Brain pericyte (primary cell): ENCODE measurements at regions not wholly inside any gene's neighbourhood (a gene's known extent, or its start where the extent isn't known, plus 50 kb on each side); places are given as distances from the start of the nearest gene placed in this dataset.
"Not testable (repeated sequence)": the region's sequence is repeated elsewhere in the genome, so short reads cannot be mapped to it uniquely, and the experiment has no call there.

Experiments used
- DNase-seq: peaks from one replicate; pipeline ENCODE4 v3.0.0-alpha.2; 2012; ENCODE audit warnings: low read depth, low spot score

DNA sequence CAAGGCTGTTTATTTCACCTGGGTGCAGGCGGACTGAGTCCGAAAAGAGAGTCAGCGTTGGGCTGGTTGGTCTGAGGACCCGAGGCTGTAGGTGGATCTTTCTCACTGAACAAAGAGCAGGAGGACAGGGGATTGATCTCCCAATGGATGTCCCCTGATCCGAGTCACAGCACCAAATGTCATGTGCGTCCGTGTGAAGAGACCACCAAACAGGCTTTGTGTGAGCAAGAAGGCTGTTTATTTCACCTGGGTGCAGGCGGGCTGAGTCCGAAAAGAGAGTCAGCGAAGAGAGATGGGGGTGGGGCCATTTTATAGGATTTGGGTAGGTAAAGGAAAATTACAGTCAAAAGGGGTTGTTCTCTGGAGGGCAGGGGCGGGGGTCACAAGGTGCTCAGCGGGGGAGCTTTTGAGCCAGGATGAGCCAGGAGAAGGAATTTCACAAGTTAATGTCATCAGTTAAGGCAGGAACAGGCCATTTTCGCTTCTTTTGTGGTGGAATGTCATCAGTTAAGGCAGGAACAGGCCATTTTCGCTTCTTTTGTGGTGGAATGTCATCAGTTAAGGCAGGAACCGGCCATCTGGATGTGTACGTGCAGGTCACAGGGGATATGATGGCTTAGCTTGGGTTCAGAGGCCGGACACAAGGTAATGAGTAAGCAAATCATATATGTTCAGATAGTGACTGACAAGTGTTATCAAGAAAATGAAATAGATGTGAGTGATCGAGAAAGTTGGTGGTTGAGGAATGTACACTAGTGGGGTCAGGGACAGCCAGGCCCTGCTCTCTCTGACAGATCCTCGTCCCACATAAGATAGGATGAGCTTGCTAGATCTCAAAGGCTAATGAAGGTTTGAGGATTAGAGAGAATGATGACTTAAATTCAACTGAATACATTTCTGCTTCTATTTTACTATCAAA lies 760.0 kb downstream of the KCNT2 start:
- DNase-seq, result not testable (repeated sequence)

DNA sequence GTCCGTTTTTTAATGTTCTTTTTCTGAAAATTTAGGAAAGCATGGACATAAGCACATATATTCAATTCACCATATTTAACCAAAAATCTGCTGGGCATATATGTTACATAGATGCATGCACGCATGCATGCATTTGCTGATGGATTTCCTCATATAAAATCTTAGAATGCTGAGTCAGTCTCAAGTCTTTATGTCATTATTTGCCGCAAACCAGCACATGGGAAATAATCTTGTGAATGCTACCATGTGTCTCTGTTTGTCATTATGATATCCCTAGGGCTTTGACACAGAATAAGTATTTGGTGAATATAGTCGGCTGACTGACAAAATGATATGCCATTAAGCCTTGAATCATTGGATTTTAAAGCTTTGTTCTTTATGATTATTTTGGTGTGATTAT lies 776.5 kb downstream of the KCNT2 start:
- DNase-seq, result no peak

DNA sequence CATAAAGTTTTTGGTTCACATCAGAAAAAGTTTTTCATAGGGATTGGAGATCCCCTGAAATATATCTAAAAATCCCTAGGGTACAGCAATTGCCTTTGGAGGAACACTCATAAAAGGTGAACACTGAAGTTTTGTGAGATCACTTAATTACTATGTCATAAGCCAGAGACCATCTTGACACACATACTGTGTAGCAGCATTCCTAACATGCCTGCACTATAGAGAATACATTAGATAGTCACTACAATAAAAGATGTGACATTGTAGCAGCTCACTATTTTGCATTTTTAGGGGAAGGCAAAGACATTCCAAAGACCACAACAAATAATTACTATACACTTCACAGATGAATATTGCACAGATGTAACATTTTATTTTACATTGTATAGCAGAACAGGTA lies 779.9 kb downstream of the KCNT2 start:
- DNase-seq, result no peak

DNA sequence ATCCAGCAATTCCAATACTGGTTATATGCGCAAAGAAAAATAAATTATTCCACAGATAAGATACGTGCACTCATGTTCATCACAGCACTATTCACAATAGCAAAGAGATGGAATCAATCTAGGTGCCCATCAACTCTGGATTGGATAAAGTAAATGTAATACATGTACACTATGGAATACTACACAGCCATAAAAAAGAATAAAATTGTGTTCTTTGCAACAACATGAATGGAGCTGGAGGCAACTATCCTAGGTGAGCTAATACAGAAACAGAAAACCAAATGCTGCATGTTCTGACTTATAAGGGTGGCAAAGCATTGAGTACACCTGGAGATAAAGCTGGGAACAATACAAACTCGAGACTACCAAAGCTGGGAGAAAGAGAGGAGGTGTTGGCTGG lies 787.3 kb downstream of the KCNT2 start:
- no peak for DNase-seq

DNA sequence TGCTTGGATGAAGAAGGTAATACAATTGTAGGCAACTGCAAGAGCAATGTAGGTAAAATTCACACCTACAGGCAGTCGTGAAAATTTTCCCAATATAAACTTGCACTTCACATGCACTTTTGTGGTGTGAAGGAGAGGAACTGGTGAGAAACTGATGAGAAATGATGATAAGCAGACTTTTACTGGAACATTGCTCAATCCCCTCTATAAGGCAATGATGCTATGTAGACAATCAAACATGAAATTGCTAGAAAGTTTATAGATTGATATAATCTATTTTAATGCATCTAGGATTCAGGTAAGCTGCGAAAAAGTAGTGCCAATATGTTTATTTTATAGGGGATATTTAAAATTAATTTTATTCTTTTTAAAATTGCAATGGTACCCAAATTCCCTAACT lies 802.2 kb downstream of the KCNT2 start:
- DNase-seq, result no peak

DNA sequence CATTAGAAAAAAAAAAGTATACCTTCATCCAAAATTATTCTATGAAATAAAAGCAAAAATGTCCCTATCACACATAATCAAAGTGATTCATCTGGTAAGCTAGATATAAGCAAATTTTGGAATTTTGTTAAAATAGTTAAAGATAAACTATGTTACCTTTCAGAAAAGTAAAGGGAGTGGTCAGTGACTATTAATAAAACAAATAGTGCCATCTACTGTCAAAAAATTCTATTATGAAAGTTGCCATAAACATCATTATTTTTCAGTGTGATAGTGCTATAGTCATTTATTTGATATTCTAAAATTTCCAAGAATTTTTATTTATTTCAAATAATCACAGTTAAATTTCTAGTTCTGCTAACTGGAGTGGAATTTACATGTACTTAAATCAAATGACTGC lies 803.7 kb downstream of the KCNT2 start:
- DNase-seq, result no peak

DNA sequence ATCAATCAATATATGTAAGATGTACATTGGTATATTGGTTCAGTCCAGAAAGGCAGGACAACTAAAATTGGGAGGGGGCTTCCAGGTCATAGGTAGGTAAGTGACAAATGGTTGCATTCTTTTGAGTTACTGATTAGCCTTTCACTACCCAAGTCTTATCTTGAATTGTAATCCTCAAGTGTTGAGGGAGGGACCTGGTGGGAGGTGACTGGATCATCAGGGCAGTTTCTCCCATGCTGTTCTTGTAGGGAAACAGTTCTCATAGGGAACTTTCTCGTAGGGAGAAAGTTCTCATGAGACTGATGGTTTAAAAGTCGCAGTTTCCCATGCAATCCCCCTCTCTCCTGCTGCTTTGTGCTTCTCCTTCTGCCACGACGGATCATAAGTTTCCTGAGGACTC lies 809.2 kb downstream of the KCNT2 start:
- DNase-seq, result no peak

DNA sequence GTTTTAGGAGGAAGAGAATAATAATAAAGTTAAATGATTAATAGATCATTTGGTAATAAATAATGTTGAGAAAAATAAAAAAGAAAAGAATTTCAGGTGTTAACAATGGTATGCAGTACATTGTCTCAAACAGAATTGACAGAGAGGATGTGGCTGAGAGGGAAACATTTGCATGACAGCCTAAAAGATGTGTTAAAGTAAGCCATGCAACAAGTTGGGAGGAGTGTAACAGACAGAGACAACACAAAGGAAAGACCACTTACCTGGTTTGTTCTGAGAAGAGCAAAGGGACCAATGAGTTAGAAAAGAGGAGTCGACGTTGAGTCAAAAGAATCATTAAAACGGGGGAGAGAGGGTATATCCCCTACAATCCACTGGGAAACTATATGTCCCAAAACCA lies 814.0 kb downstream of the KCNT2 start:
- DNase-seq, result no peak

DNA sequence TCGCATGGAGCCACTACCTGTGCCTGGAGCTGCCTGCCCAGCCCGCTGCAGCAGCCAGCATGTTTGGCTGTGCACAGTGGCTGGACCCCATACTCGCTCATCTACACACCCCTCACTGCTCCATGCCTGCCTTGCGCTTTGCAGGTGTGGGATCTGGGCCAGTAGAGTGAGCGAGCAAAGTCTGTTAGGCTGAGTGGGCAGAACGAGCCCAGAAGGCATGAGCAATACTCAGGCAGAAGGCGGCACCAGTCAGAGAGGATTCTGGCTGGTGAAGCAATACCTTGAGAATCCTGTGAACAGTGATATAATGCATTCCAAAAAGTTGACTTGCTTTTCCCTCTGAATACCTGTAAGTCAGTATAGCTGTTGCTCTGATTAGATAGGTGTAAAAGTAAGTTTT lies 816.4 kb downstream of the KCNT2 start:
- no peak for DNase-seq

DNA sequence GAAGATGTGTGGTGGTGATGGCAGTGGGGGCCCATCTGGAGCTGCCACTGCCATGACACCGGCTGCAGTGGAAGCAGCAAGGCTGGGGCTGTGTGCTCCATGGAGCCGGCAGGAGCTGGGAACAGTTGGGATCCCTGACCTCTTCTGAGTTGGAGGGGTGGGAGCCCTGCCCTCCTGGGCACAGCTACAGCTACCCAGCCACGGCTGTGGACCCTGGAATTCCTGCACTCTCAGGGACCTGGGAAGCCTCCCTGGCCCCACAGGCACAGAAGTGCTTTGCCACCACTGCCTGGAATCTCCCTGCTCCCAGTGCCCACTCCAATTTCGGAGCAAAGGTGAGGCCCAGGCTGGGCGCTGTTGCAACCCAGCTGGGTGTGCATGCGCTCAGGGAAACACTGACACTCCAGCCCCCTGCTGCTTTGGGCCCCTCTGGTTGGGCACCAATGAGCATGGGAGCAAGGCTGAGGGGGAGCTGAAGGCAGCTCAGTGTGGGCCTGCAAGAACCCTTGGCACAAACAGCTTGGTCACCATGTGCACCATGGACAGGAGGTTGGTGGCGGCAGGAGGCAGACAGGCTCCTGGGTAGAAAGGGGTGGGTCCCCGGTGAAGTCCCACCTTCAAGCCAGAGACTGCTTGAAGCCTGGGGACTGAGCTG lies 817.6 kb downstream of the KCNT2 start:
- no peak for DNase-seq

DNA sequence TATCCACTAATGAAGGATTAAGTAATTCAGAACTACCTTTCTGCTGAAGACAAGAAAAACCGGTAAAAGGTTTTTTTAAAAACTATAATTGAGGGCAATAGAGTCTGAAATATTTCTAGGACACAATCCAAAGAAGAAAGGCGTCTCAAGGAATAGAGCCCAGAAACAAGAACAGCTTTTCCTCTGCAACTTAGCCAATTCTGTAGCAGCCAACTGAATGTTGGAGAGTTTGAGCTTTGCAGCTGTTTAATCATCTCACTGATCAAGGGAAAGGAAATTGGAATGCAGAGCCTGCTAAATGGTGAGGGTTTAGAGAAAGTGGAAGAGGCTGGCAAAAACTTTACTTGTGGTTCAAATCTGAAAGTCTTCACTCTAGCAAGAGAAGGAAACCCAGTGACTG lies 818.9 kb downstream of the KCNT2 start:
- no peak for DNase-seq

DNA sequence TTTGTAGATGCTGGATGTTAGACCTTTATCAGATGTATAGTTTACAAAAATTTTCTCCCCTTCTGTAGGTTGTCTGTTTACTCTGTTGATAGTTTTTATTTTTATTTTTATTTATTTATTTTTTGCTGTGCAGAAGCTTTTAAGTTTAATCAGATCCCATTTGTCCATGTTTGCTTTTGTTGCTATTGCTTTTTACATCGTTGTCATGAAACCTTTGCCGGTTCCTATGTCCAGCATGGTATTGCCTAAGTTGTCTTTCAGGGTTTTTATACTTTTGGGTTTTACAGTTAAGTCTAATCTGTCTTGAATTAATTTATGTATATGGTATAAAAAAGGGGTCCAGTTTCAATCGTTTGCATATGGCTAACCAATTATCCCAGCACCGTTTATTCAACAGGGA lies 819.5 kb downstream of the KCNT2 start:
- no peak for DNase-seq

DNA sequence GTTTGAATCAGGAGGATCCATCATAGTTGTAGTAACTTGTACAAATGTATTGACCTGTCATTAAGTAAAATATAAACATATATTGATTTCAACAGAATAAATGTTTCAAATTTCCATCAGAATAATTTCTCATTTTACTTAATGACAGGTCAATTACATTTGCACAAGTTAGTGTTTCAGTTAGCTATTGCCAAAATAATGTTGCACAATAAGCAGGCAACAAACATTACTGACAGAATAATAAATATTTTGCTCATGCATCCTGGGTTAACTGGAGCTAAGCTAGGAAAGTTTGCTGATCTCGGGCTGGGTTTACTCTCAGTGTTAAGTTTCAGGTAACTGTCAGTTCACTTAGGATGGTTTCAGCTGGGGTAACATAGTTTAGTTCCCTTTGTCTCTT lies 822.4 kb downstream of the KCNT2 start:
- DNase-seq, result no peak

DNA sequence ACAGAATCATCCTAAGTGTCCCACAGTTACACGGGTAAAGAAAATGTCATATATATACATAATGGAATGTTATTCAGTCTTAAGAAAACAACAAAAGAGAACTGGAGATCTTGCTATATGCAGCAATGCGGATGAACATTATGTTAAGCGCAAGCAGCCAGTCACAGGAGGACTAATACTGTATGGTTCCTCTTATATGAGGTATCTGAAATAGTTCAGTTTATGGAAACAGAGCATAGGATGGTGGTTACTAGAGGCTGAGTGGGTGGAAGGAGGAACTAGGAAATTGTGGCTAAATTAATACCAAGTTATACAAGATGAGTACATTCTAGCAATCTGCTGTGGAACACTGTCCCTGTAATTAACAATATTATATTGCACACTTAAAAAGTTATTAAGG lies 834.3 kb downstream of the KCNT2 start:
- no peak for DNase-seq

DNA sequence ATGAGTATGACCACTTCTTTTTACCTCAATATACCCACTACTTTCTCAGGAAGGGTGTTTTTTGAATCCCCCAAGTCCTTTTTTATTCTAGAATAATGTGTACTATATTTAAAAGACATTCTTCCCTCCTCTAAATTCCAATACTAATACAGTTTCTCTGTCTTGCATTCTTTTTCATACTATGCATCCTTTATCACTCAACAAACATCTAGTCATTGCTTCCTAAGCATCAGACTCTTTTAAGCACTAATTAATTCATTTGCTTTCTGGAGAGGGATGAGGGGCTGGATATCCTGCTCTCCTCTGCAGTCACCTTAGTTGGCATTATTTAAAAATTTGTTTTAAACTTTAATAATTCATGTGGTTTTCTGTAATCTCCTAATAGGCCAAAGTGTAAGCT lies 838.8 kb downstream of the KCNT2 start:
- DNase-seq, result no peak

DNA sequence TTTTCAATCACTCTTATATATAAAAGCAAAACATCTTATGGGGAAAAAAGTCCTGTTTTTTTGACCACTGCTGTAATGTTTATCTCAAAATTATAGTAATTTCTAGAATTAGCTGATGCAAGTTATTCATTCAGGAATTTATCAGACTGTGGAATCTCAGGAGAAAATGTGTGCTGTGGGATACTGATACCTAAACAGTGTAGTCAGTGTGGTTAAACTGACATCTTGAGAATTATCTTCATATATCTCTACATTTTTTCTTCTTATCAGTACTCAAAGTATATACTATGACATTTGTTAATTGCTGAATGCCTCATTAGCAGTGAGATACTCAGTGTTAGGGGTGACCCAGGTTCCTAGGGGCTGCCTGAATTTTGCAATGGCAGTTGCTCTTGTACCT lies 839.3 kb downstream of the KCNT2 start:
- DNase-seq, result no peak

DNA sequence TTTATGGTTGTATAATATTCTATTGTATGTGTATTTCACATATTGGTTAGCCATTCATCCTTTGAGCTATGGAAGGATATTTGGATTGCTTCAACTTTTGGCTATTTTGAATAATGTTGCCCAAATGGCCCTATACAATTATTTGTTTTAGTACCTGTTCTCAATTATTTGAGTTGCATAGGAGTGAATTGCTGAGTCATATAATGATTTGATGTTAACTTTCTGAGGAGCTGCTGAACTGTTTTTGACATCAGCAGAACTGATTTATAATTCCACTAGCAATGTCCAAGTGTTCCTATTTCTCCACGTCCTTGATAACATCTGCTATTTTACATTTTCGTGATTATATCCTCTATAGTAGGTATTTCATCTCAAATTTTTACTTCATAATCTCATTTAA lies 839.9 kb downstream of the KCNT2 start:
- DNase-seq, result no peak

DNA sequence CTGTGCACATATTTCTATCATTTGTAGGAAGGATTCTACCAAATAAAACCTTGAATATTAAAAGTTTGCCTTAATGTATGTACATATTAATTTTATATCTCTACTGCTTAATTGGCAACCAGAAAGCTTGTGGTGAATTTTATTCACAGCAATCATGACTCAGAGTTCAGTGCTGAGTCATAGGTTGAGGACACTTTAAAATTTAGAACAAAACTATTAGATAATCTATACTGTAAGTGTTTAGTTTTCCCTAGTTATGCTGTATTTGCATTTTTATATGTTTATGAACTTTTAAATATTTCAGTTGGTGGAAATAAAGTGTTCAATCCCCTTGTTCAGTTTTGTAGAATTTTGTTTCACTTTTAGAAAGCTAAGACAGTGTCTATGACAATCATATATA lies 841.5 kb downstream of the KCNT2 start:
- DNase-seq, result no peak

DNA sequence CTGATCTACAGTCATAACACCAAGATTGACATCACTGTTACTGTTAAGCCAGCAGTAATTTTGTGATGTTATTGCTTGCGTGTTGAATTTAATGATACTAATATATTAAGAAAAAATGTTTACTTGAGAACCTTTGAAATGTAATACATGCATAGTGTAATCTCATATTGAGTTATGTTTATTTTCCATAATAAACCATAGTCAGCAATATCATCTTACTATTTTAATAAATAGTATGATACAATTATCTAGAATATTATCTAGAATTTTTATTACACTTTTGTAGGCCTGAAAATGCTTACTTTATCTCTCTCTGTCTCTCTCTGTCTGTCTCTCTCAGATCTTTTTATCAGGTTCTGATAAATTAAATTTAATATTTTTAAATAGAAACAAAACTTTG lies 843.1 kb downstream of the KCNT2 start:
- no peak for DNase-seq

DNA sequence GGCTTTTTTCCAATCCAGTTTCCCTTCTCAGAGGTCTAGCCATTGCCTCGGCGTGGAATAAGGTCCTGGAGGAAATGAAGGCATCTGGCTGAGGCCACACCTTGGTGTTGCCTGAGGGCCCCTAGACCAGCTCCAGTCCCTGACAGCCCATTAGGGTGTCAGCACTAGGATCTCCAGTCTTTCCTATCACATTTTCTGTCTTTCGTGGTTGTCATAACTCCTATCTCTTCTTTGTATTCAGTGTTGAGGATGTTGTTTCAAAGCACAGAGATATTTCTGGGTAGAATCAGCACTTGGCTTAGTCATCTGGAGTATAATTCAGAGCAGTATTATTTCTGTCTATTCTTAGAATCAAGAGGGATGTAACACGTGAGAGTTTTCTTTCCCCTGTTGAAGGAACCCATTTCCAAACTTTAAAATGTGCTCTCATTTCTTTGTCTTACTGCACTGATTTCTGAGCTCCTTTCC lies 844.3 kb downstream of the KCNT2 start:
- no peak for DNase-seq

DNA sequence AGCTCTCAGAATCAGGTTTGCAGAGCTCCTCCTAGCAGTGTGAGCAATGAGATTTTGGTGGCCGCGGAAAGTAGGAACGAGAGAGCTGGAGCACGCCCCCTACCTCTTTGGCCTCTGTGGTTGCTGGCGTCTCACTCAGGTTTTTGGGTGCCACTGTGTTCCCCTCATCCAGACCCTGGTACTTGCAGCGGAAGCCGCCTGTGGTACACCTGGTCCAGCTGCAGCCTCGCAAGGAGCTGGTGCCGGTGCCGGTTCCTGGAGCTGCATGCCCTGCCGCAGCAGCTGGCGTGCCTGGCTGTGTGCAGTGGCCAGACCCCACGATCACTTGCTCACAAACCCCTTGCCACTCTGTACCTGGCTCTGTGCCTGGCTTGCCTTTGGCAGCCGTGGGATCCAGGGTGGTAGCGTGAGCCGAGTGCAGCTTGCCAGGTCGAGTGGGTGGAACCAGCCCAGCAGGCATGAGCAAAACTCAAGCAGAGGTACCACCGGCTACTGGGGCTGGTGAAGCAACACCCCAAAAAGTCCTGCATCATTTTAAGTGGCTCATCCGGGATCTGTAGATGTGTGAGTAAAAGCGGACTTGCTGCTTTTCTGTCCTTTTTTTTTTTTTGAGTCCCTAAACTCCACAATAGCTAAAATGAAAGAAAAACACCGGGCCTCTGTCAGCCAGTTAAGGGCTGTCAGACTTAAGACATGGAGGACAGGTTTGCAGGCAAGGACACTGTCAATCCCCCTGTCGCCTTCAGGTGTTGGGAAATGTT lies 844.9 kb downstream of the KCNT2 start:
- DNase-seq, result no peak

DNA sequence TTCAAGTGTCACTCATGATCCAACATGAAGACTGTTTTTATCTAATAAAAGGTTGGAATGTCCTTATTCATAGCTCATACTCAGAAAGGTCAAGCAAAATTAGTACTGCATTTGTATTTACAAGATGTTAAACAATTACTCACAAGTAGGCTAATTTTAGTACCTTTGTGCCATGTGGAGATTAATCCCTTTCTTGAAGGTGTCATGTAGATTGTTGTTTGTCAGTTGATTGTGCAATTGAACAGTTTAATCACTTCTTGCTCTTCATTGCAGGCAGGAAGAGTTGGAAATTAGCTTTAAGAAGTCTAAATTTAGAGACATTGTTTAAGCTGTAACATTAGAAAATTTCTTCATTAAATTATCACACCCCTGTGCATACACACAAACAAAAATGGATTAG lies 847.1 kb downstream of the KCNT2 start:
- no peak for DNase-seq
